ENCODE measurements at regions not wholly inside any gene's neighbourhood (a gene's known extent, or its start where the extent isn't known, plus 50 kb on each side); places are given as distances from the start of the nearest gene placed in this dataset.

GRCh38 chr2:240309214-240309613 is 126.2 kb upstream of the GPC1 start:
- Histone ChIP-seq H3K9ac (no peak overlapping the region), H3K27ac (ENCODE audit: low read depth in 2 of 2, low read length in 1 of 2) (no peak overlapping the region), H3F3A (replicated peaks; ENCODE audit: insufficient read depth) (no peaks in the 10 kb centered on the region), H4K20me1 (ENCODE audit: insufficient read depth) (no peaks in the 10 kb centered on the region), H3K36me3 (replicated peaks in 1 of 2; ENCODE audit: control insufficient read depth in 1 of 2, insufficient read depth in 2 of 2, low read length in 1 of 2) (no peaks in the 10 kb centered on the region), H3K9me2 (no peaks in the 10 kb centered on the region), H3K9me3 (no peaks in the 10 kb centered on the region), H2AFZ (ENCODE audit: low read depth) (no peak overlapping the region), H3K4me2 (no peak overlapping the region), H3K4me1 (ENCODE audit: control insufficient read depth in 1 of 2, insufficient read depth in 2 of 2, low read depth in 1 of 2, low read length in 1 of 2) (no peaks in the 10 kb centered on the region), H3K4me3 (ENCODE audit: low read depth in 2 of 2, low read length in 1 of 2) (no peak overlapping the region), H3K27me3 (ENCODE audit: insufficient read depth) (no peaks in the 10 kb centered on the region), H3K79me2 (ENCODE audit: insufficient read depth) (no peaks in the 10 kb centered on the region)
- ChIA-PET POLR2A (no interaction called here), CTCF (no interaction called here)
- 36% methylated on average over 1 of the region's 1 CpG for WGBS (ENCODE audit: low lambda C conversion rate)
- no peak for DNase-seq
- TF ChIP-seq MXI1 (IDR thresholded peaks at IDR 0.05; ENCODE audit: low read depth, low read length) = no peak
- TF ChIP-seq NRF1 (IDR thresholded peaks at IDR 0.05; ENCODE audit: low read depth, low read length) = no peak
- no peak for TF ChIP-seq USF1 (IDR thresholded peaks at IDR 0.05; ENCODE audit: borderline replicate concordance, low read depth)
- no peak for TF ChIP-seq IRF3 (IDR thresholded peaks at IDR 0.05; ENCODE audit: low read depth, low read length)
- no peak for TF ChIP-seq TAF1 (IDR thresholded peaks at IDR 0.05; ENCODE audit: borderline replicate concordance, low read depth, low read length)
- no peak for TF ChIP-seq REST (IDR thresholded peaks at IDR 0.05; ENCODE audit: low read depth, low read length)
- no peak for TF ChIP-seq SIN3A (IDR thresholded peaks at IDR 0.05; ENCODE audit: borderline replicate concordance, low read depth, low read length)
- TF ChIP-seq POLR2AphosphoS5 (IDR thresholded peaks at IDR 0.05; ENCODE audit: low read depth, low read length) = no peak
- no peak for TF ChIP-seq GABPA (IDR thresholded peaks at IDR 0.05; ENCODE audit: low read depth)
- no peak for TF ChIP-seq TCF12 (IDR thresholded peaks at IDR 0.05)
- TF ChIP-seq EP300 (IDR thresholded peaks at IDR 0.05; ENCODE audit: borderline replicate concordance in 1 of 2, low read depth in 1 of 2, low read length in 1 of 2) = no peak
- TF ChIP-seq RCOR1 (IDR thresholded peaks at IDR 0.05; ENCODE audit: low read length) = no peak
- TF ChIP-seq RXRA (IDR thresholded peaks at IDR 0.05; ENCODE audit: borderline replicate concordance, low read depth) = no peak

- no peak for DNase-seq
- Histone ChIP-seq H3K27ac (ENCODE audit: low read depth in 2 of 2, low read length in 1 of 2) (no peak overlapping the region), H3K4me3 (ENCODE audit: low read depth in 2 of 2, low read length in 1 of 2) (no peak overlapping the region), H3K9me3 (no peaks in the 10 kb centered on the region), H3K9me2 (no peaks in the 10 kb centered on the region), H3K79me2 (ENCODE audit: insufficient read depth) (no peaks in the 10 kb centered on the region), H3K36me3 (replicated peaks in 1 of 2; ENCODE audit: control insufficient read depth in 1 of 2, insufficient read depth in 2 of 2, low read length in 1 of 2) (no peaks in the 10 kb centered on the region), H3K27me3 (ENCODE audit: insufficient read depth) (no peaks in the 10 kb centered on the region), H2AFZ (ENCODE audit: low read depth) (no peak overlapping the region), H3K4me2 (no peak overlapping the region), H4K20me1 (ENCODE audit: insufficient read depth) (no peaks in the 10 kb centered on the region), H3K4me1 (ENCODE audit: control insufficient read depth in 1 of 2, insufficient read depth in 2 of 2, low read depth in 1 of 2, low read length in 1 of 2) (no peaks in the 10 kb centered on the region), H3F3A (replicated peaks; ENCODE audit: insufficient read depth) (no peaks in the 10 kb centered on the region), H3K9ac (no peak overlapping the region)
- POLR2A ChIA-PET = no interaction called here
- CTCF ChIA-PET = no interaction called here
- WGBS (ENCODE audit: low lambda C conversion rate) = 65% methylated on average over 9 of the region's 10 CpGs
- TF ChIP-seq TAF1 (IDR thresholded peaks at IDR 0.05; ENCODE audit: borderline replicate concordance, low read depth, low read length) (no peak), RFX5 (IDR thresholded peaks at IDR 0.05; ENCODE audit: low read length) (no peak), SIN3A (IDR thresholded peaks at IDR 0.05; ENCODE audit: borderline replicate concordance, low read depth, low read length) (no peak), EZH2phosphoT487 (IDR thresholded peaks at IDR 0.05; ENCODE audit: borderline replicate concordance, low read depth) (no peak), USF2 (IDR thresholded peaks at IDR 0.05; ENCODE audit: borderline replicate concordance, low read depth, low read length) (no peak), FOXJ3 (CRISPR knock-in tag; IDR thresholded peaks at IDR 0.05) (no peak), MEF2A (IDR thresholded peaks at IDR 0.05; ENCODE audit: borderline replicate concordance, low read depth) (no peak), REST (IDR thresholded peaks at IDR 0.05; ENCODE audit: low read depth, low read length) (no peak)
Observed at GRCh38 chr2:240310201-240310600, 125.3 kb upstream of the GPC1 start.

All from SK-N-SH (cell line).